GM21619 (cell line): ENCODE measurements at regions not wholly inside any gene's neighbourhood (a gene's known extent, or its start where the extent isn't known, plus 50 kb on each side); places are given as distances from the start of the nearest gene placed in this dataset.

Source experiments
- ATAC-seq: cut with Tn5 transposase; IDR thresholded peaks from one replicate; pipeline ENCODE4 v1.9.1; 2021; ENCODE audit not compliant: unreplicated experiment

- ATAC-seq, result no peak
Measured at GRCh38 chr9:13607481-13608441, 328.3 kb upstream of the MPDZ start.

GRCh38 chr9:13606586-13606985, 327.1 kb upstream of the MPDZ start:
- ATAC-seq, result no peak

- no peak for ATAC-seq
Measured at GRCh38 chr9:13603921-13604320, 324.4 kb upstream of the MPDZ start.

- no peak for ATAC-seq
Measured at GRCh38 chr9:13598738-13599137, 319.2 kb upstream of the MPDZ start.

GRCh38 chr9:13597427-13597826, 317.9 kb upstream of the MPDZ start:
- ATAC-seq, result no peak

GRCh38 chr9:13597004-13597403, 317.5 kb upstream of the MPDZ start:
- ATAC-seq, result no peak

- no peak for ATAC-seq
Measured at GRCh38 chr9:13596383-13596970, 317.0 kb upstream of the MPDZ start.

- no peak for ATAC-seq
Measured at GRCh38 chr9:13590996-13591395, 311.5 kb upstream of the MPDZ start.

- no peak for ATAC-seq
Measured at GRCh38 chr9:13589034-13589737, 309.7 kb upstream of the MPDZ start.

GRCh38 chr9:13588151-13589033, 308.9 kb upstream of the MPDZ start:
- ATAC-seq, result no peak

GRCh38 chr9:13587571-13587970, 308.1 kb upstream of the MPDZ start:
- ATAC-seq, result no peak

- no peak for ATAC-seq
Measured at GRCh38 chr9:13586587-13587374, 307.3 kb upstream of the MPDZ start.

- ATAC-seq, result no peak
Measured at GRCh38 chr9:13580760-13581159, 301.3 kb upstream of the MPDZ start.

- no peak for ATAC-seq
Measured at GRCh38 chr9:13580131-13580530, 300.6 kb upstream of the MPDZ start.

- ATAC-seq, result no peak
Measured at GRCh38 chr9:13576101-13576500, 296.6 kb upstream of the MPDZ start.

- no peak for ATAC-seq
Measured at GRCh38 chr9:13575558-13575957, 296.1 kb upstream of the MPDZ start.

GRCh38 chr9:13570068-13570974, 290.8 kb upstream of the MPDZ start:
- ATAC-seq, result no peak

- ATAC-seq, result no peak
Measured at GRCh38 chr9:13569602-13570067, 290.1 kb upstream of the MPDZ start.
